ENCODE measurements at regions not wholly inside any gene's neighbourhood (a gene's known extent, or its start where the extent isn't known, plus 50 kb on each side); places are given as distances from the start of the nearest gene placed in this dataset.

DNA sequence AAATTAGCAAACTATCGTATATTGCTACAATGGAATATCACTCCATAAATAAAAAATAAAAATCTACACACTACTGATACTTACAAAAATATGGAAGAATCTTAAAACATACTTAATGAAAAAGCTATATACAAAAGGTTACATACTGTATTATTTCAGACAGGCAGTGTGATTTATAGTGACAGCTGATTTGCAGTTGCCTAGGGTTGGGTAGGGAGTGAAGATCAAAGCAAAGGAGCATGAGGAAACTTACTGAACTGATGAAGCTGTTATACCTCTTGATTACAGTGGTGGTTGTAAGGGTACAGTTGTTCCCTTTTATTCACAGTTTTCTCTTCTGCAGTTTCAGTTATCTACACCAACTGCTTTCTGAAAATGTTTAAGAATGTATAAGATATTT is 62.6 kb downstream of the FSCB start:
- no peak for ATAC-seq
- H3K4me1 ChIP-seq = no peaks in the 10 kb centered on the region
- TF ChIP-seq EP300 (IDR thresholded peaks at IDR 0.05) (no peak), POLR2AphosphoS5 (IDR thresholded peaks at IDR 0.05) (no peak), POLR2A (IDR thresholded peaks at IDR 0.05) (no peak)
- TF ChIP-seq, protein P1, sequence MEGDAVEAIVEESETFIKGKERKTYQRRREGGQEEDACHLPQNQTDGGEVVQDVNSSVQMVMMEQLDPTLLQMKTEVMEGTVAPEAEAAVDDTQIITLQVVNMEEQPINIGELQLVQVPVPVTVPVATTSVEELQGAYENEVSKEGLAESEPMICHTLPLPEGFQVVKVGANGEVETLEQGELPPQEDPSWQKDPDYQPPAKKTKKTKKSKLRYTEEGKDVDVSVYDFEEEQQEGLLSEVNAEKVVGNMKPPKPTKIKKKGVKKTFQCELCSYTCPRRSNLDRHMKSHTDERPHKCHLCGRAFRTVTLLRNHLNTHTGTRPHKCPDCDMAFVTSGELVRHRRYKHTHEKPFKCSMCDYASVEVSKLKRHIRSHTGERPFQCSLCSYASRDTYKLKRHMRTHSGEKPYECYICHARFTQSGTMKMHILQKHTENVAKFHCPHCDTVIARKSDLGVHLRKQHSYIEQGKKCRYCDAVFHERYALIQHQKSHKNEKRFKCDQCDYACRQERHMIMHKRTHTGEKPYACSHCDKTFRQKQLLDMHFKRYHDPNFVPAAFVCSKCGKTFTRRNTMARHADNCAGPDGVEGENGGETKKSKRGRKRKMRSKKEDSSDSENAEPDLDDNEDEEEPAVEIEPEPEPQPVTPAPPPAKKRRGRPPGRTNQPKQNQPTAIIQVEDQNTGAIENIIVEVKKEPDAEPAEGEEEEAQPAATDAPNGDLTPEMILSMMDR (IDR thresholded peaks at IDR 0.05) = no peak
- WGBS, 2 donors (ENCODE audit: low coverage in 1 of 2) = 71 to 93% methylated on average over 1 of the region's 1 CpG
- H3K36me3 ChIP-seq = no peaks in the 10 kb centered on the region
- no peak overlapping the region for H3K4me3 ChIP-seq
- no peaks in the 10 kb centered on the region for H3K9me3 ChIP-seq
- H3K27me3 ChIP-seq = no peaks in the 10 kb centered on the region
- H3K27ac ChIP-seq = no peak overlapping the region

DNA sequence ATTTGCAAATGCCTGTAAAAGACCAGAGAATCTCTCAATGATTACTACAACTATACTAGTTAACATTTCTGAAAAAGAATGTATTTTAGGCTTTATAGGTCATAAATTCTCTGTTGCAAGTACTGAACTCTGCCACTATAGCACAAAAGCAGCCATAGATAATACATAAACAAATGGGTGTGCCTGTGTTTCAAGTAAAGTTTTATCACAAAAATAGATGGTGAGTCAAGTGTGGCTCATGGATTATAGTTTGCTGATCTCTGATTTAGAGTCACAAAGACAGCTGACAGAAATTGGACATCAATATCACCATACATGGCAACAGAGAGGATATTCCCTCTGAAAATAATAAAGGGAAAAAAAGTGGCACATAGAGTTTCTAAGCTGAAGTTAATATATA is 68.1 kb downstream of the FSCB start:
- no peaks in the 10 kb centered on the region for H3K9me3 ChIP-seq
- no peak overlapping the region for H3K4me3 ChIP-seq
- no peaks in the 10 kb centered on the region for H3K4me1 ChIP-seq
- ATAC-seq = no peak
- no peaks in the 10 kb centered on the region for H3K27me3 ChIP-seq
- TF ChIP-seq EP300 (IDR thresholded peaks at IDR 0.05) (no peak), POLR2A (IDR thresholded peaks at IDR 0.05) (no peak), POLR2AphosphoS5 (IDR thresholded peaks at IDR 0.05) (no peak)
- TF ChIP-seq, protein P1 (IDR thresholded peaks at IDR 0.05) = no peak
- H3K36me3 ChIP-seq = no peaks in the 10 kb centered on the region
- H3K27ac ChIP-seq = no peak overlapping the region

DNA sequence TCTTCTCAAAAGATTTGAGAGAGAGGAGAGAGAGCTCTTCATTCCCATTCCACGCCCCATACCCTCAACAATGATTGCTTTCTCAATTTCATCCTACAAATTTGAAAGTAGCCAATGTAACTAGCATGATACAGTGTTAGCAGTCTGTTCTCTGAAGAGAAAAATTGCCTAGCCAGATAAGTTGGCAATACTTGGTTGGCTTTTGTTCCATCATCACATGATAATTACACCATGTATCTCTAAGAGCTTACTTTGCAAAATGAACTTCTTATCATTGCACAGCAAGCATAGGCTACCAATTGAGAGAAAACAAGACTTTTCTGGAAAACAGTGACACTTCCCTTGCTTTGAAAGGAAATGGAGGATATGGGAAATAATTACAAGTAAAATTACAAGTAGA is 68.9 kb downstream of the FSCB start:
- Histone ChIP-seq H3K4me1 (no peaks in the 10 kb centered on the region), H3K4me3 (no peak overlapping the region), H3K27ac (no peak overlapping the region), H3K36me3 (no peaks in the 10 kb centered on the region), H3K9me3 (no peaks in the 10 kb centered on the region), H3K27me3 (no peaks in the 10 kb centered on the region)
- 90% methylated on average over 1 of the region's 1 CpG; no CpG with 5 or more reads in 1 of the 2 donors for WGBS, 2 donors (ENCODE audit: low coverage in 1 of 2)
- no peak for ATAC-seq
- TF ChIP-seq EP300 (IDR thresholded peaks at IDR 0.05) (no peak), POLR2A (IDR thresholded peaks at IDR 0.05) (no peak), POLR2AphosphoS5 (IDR thresholded peaks at IDR 0.05) (no peak)
- TF ChIP-seq, protein P1 (IDR thresholded peaks at IDR 0.05) = no peak

DNA sequence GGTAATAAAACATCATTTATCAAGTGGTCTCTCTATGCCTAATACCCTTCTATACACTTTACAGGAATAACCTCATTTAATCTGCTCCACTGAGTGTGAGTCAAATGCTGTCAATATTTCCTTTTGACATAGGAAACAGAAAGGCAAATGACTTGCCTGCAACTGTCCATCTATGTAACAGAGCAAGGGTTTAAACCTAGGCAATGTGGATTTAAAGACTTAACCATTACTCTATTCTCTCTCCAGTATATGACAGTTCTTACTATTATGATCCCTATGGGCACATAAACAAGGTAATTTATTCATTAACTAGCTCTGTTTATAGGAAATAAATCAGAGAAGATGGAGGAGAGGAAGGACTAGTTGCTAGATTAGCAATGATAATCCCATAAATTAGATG is 70.6 kb downstream of the FSCB start:
- ATAC-seq = no peak

DNA sequence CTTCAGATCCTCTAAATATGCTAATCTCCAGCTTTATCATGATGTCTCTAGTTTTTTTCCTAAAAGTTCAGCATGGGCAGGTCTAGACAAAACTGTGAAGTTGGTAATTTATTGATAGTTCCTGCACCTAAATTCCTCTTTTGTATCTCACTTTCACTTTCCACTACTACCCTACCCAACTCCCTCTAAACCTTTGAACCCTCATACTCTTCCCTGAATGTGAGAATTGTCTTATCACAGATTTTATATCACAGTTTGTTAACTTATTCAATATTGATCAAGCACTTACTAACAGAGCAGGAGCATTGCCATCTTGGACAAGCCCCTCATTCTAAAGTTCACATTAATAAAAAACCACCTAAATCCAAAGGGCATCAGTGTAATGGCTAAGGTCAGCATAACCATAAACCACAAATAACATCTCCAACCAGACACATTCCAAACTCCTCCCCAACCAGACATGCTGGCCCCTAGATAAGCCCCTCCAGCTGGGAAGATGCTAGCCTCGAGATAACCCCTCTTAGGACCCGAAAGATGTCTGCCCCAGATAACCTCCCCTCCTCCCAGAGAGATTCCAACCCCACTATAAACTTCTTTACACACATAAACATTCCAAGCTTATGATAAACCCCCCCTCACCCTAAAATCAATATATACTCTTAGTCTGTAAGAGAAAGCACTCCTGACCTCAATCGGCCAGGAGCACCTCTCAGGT is 78.7 kb downstream of the FSCB start:
- TF ChIP-seq, protein P1 (IDR thresholded peaks at IDR 0.05) = no peak
- TF ChIP-seq POLR2AphosphoS5 (IDR thresholded peaks at IDR 0.05) (no peak), EP300 (IDR thresholded peaks at IDR 0.05) (no peak), POLR2A (IDR thresholded peaks at IDR 0.05) (no peak)
- 64 to 90% methylated on average over 2 to 3 of the region's 3 CpGs for WGBS, 2 donors (ENCODE audit: low coverage in 1 of 2)
- no peaks in the 10 kb centered on the region for H3K9me3 ChIP-seq
- no peak overlapping the region for H3K4me3 ChIP-seq
- no peaks in the 10 kb centered on the region for H3K27me3 ChIP-seq
- H3K27ac ChIP-seq = no peak overlapping the region
- ATAC-seq = no peak
- no peaks in the 10 kb centered on the region for H3K4me1 ChIP-seq
- H3K36me3 ChIP-seq = no peaks in the 10 kb centered on the region

More for the DNA sequence above, 70.6 kb downstream of the FSCB start:
- Histone ChIP-seq H3K4me1 (no peaks in the 10 kb centered on the region), H3K27me3 (no peaks in the 10 kb centered on the region), H3K27ac (no peak overlapping the region), H3K36me3 (no peaks in the 10 kb centered on the region), H3K9me3 (no peaks in the 10 kb centered on the region), H3K4me3 (no peak overlapping the region)
- TF ChIP-seq EP300 (IDR thresholded peaks at IDR 0.05) (no peak), POLR2AphosphoS5 (IDR thresholded peaks at IDR 0.05) (no peak), POLR2A (IDR thresholded peaks at IDR 0.05) (no peak)
- TF ChIP-seq, protein P1 (IDR thresholded peaks at IDR 0.05) = no peak

Data from gastroesophageal sphincter (tissue), 4 donors.